HEK293T (cell line): ENCODE measurements at regions not wholly inside any gene's neighbourhood (a gene's known extent, or its start where the extent isn't known, plus 50 kb on each side); places are given as distances from the start of the nearest gene placed in this dataset.

Experiments used
- ELF4 ChIP-seq: fragments of 450-650 bp; IDR thresholded peaks from 2 replicates; pipeline ENCODE4 v1.6.1; 2017; ENCODE audit warnings: antibody characterized with exemption
- NFRKB ChIP-seq: fragments of 450-650 bp; IDR thresholded peaks from 2 replicates; pipeline ENCODE4 v1.6.1; 2016; ENCODE audit warnings: mild to moderate bottlenecking, moderate library complexity

DNA sequence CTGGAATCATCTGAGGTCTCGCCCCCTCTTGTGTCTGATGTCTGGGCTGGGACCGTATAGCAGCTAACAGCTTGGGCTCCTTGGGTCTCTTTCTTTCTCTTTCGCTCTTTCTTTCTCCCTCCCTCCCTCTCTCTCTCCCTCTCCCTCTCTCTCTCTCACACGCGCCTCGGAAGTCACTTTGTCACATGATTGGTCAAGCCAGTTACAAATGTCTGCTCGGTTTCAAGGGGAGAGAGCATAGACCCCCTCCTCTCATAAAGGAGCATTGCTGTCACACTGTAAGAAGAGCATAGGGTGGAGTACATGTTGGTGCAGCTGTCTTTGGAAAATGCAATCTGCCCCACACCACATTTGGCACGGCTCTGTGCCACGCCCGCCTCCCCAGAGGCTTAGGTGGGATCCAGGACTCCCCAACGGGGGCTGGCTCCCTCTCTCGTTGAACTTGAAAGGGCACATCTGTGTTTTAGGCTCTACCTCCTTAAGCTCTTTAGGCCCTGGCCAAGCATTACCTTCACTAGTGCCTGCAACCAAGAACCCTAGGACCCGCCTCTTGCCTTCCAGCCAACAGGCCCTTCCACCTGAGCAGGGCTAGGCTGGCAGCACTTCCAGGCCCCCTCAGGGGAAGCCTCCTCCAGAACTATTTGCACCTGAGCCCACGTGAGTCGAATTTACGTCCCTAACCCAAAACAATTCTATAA lies 61.9 kb upstream of the CACUL1 start:
- TF ChIP-seq NFRKB: no peak
- TF ChIP-seq ELF4: no peak
